ENCODE measurements at regions not wholly inside any gene's neighbourhood (a gene's known extent, or its start where the extent isn't known, plus 50 kb on each side); places are given as distances from the start of the nearest gene placed in this dataset.

- TF ChIP-seq TAF1 (IDR thresholded peaks at IDR 0.05; ENCODE audit: low read depth) (no peak), EP300 (IDR thresholded peaks at IDR 0.05; ENCODE audit: borderline replicate concordance) (no peak), NFIC (IDR thresholded peaks at IDR 0.05) (no peak), REST (IDR thresholded peaks at IDR 0.05; ENCODE audit: low read depth) (no peak), CREB1 (IDR thresholded peaks at IDR 0.05; ENCODE audit: low read depth) (no peak), MAX (IDR thresholded peaks at IDR 0.05) (no peak)
Observed at GRCh38 chr2:175393851-175394250, 212.3 kb upstream of the ATP5MC3 start.
